ENCODE measurements at regions not wholly inside any gene's neighbourhood (a gene's known extent, or its start where the extent isn't known, plus 50 kb on each side); places are given as distances from the start of the nearest gene placed in this dataset.
A peak's percentile ranks its signal among the peaks of the same experiment; 100 is the strongest.

- Mint-ChIP-seq H3K27me3 (peaks cover 40% of the 10 kb centered on the region), H3K9me3 (no peaks in the 10 kb centered on the region), H3K4me1 (peaks cover 4% of the 10 kb centered on the region), H3K27ac (no peak overlapping the region), H3K4me3 (no peak overlapping the region), H3K36me3 (no peaks in the 10 kb centered on the region)
- DNase-seq = no peak
Measured at GRCh38 chr2:883260-883802, 67.3 kb upstream of the SNTG2 start.

DNA sequence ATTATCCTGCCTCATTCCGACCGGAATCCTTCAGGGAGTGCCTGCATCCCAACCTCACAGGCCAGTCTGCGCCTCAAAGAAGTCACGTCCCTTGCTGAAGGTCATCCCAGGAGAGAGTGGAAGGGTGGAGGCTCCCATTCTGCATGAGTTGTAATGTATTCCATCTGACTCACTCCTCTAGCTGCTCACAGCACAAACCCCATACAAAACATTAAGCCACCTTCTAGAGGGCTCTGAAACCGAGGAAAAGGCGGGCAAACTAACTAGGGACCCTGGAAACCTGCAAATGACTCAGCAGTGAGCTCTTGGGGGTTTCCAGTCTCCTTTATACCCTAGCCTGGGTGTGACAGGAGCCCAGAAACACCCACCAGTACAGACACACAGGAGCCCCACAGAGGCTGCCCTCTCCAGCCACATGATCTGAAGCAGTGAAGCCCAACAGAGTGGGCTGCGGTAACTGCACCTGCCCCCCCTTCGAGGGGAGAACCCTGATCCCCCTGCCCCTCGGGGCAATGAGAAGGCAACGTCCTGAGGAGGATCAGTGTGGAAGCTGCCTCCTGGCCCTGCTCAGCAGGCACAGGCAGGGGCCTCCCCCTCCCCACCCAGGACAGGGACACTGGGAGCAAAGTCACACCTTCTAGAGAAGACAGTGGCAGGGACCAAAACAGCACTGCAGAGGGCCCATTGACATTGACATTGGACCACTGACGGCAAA lies 69.3 kb upstream of the SNTG2 start:
- Mint-ChIP-seq H3K4me1 (peaks cover 4% of the 10 kb centered on the region), H3K27me3 (peaks cover 39% of the 10 kb centered on the region), H3K9me3 (no peaks in the 10 kb centered on the region), H3K4me3 (no peak overlapping the region), H3K27ac (no peak overlapping the region), H3K36me3 (no peaks in the 10 kb centered on the region)
- peak; percentile 8 for DNase-seq

- Mint-ChIP-seq H3K4me1 (peaks cover 4% of the 10 kb centered on the region), H3K27ac (no peak overlapping the region), H3K36me3 (no peaks in the 10 kb centered on the region), H3K4me3 (no peak overlapping the region), H3K9me3 (no peaks in the 10 kb centered on the region), H3K27me3 (peaks cover 32% of the 10 kb centered on the region)
- no peak for DNase-seq
Measured at GRCh38 chr2:880201-880970, 70.3 kb upstream of the SNTG2 start.

- Mint-ChIP-seq H3K27ac (no peak overlapping the region), H3K27me3 (peaks cover 24% of the 10 kb centered on the region), H3K36me3 (no peaks in the 10 kb centered on the region), H3K4me3 (no peak overlapping the region), H3K4me1 (peaks cover 4% of the 10 kb centered on the region), H3K9me3 (no peaks in the 10 kb centered on the region)
- no peak for DNase-seq
Measured at GRCh38 chr2:879540-879939, 71.1 kb upstream of the SNTG2 start.

DNA sequence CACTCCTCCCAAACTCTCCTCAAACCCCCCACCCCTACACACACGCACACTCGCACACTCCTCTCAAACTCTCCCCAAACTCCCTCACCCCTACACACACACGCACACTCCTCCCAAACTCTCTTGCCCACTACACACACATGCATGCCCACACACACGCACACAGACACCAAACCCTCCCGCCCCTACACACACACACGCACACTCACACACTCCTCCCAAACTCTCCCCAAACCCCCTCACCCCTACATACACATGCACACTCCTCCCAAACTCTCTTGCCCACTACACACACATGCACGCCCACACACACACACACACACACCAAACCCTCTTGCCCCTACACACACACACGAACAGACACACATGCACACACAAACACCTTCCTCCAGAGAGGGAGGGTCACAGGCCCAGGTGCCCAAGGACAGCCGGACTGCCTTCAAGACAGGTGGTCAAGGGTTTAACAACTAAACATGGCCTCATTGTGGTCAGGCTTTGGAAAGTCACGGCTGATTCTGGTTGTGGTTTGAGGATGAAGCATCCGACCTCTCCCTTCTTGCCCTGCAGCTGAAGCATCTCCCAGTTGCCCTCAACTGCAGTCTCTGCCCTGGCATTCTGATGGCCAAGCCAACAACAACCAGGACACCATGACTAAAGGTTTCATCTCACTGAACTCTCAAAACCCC lies 72.3 kb upstream of the SNTG2 start:
- Mint-ChIP-seq H3K4me3 (no peak overlapping the region), H3K4me1 (peaks cover 4% of the 10 kb centered on the region), H3K27ac (no peak overlapping the region), H3K27me3 (peaks cover 14% of the 10 kb centered on the region), H3K9me3 (no peaks in the 10 kb centered on the region), H3K36me3 (no peaks in the 10 kb centered on the region)
- no peak for DNase-seq

- H3K36me3 Mint-ChIP-seq = no peaks in the 10 kb centered on the region
- no peaks in the 10 kb centered on the region for H3K9me3 Mint-ChIP-seq
- H3K4me1 Mint-ChIP-seq = peaks cover 4% of the 10 kb centered on the region
Measured at GRCh38 chr2:877747-878146, 72.9 kb upstream of the SNTG2 start.

DNA sequence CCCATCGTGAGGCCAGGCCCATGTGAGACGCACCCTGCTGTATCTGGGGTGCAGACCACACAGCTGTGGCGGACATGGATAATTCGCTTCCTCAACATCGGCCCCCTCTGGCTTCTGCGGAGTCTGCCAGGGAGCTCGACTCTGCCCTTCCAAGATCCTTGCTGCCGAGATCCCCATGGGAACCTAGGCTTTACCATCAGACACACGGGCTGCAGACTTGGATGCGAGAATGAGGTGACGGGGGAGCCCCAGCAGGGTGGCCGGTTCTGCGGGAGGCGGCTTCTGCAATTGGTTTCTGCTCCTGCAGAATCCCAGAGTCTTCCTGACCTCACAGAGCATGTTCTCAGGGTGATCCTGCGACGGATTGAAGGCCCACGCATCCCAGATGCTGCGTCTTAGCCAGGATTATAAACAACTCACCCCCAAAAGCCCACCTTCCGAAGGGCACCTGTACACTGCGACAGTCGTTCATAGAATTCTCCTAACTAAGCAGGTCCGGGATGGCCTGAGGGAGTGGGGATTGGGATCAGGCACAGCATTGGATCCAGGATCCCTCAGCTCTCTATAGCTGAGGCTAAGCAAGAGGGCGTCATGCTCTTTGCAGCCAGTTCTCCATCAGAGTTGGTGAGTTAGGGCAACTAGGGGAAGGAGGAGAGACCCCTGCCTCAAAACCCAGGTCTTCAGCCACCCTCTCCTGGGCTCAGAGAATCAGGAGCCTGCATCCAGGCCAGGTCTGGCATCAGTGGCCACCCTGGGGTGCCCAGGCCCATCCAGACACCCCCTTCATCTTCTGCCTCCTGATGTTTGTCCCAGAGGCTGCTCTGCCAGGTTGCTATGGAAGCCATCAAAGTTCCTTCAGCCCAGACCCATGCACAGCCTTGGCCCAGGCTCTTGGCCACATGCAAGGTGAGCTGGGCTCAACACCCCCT lies 74.7 kb upstream of the SNTG2 start:
- no peaks in the 10 kb centered on the region for H3K9me3 Mint-ChIP-seq
- peaks cover 14% of the 10 kb centered on the region for H3K27me3 Mint-ChIP-seq
- no peaks in the 10 kb centered on the region for H3K4me1 Mint-ChIP-seq
- no peak overlapping the region for H3K27ac Mint-ChIP-seq
- H3K36me3 Mint-ChIP-seq = no peaks in the 10 kb centered on the region
- DNase-seq = no peak
- no peak overlapping the region for H3K4me3 Mint-ChIP-seq

More at GRCh38 chr2:877747-878146, 72.9 kb upstream of the SNTG2 start:
- DNase-seq = no peak
- Mint-ChIP-seq H3K27me3 (peaks cover 7% of the 10 kb centered on the region), H3K4me3 (no peak overlapping the region), H3K27ac (no peak overlapping the region)

DNA sequence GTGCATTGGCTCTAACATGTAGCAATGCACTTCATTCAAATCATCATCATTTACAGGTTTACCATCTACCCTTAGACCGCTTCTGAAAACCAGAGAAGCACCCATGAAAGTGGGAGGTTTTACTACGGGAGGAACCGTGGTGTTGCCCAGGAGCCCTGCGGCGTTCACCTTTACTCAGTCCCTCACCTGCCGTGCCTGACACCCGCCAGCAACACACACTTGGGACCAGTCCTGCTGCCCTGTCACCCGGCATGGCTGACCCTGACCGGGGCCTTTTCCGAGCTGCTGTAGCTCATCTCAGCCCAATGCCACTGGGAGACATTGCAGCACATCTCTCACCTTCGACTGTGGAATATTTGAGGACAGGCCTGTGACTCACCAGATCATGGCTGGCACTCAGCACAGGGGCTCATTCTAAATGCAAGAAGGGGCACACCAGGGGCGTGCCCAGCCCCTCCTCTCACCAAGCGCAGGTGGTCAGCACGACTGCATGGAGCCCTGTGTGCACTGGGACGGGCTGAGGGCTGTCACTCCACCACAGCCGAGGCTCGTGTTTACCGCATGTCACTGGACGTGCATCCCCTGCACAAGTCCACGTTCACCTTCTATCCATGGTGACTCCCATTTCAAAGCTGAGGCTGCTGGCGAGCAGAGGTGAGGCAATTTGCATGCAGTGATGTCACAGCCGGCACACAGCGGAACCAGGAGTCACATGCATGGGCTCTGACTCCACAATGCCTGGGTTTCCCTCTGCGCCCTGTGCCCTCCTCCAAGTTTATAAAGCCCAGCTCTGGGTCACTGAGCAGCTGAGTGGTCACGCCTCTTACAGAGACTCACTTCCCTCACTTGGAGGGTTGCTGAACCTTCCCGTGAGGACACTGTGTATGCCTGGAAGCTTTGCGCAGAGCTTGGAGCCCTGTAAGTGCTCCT lies 76.7 kb upstream of the SNTG2 start:
- Mint-ChIP-seq H3K27ac (no peak overlapping the region), H3K36me3 (no peaks in the 10 kb centered on the region), H3K9me3 (no peaks in the 10 kb centered on the region), H3K4me1 (no peaks in the 10 kb centered on the region), H3K27me3 (peaks cover 25% of the 10 kb centered on the region), H3K4me3 (no peak overlapping the region)
- no peak for DNase-seq

DNA sequence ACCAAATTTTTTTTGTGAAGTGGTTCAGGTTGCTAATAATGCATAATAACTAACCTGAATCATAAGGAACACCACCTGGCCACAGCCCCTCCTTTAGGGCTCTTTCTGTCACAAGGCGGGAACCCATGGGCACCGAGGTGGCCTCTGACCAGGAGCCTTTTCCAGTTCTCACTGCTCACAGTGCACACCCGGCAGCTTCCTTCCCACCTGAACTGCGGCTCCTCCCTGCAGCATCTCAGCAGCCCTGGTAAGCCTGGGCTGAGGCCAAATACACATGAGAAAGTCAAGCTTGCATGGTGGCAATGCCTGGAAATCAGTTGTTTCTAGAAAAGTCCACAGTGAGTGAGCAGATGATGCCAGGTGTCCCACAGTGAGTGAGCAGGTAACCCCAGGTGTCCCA lies 77.6 kb upstream of the SNTG2 start:
- Mint-ChIP-seq H3K9me3 (no peaks in the 10 kb centered on the region), H3K4me3 (no peak overlapping the region)

DNA sequence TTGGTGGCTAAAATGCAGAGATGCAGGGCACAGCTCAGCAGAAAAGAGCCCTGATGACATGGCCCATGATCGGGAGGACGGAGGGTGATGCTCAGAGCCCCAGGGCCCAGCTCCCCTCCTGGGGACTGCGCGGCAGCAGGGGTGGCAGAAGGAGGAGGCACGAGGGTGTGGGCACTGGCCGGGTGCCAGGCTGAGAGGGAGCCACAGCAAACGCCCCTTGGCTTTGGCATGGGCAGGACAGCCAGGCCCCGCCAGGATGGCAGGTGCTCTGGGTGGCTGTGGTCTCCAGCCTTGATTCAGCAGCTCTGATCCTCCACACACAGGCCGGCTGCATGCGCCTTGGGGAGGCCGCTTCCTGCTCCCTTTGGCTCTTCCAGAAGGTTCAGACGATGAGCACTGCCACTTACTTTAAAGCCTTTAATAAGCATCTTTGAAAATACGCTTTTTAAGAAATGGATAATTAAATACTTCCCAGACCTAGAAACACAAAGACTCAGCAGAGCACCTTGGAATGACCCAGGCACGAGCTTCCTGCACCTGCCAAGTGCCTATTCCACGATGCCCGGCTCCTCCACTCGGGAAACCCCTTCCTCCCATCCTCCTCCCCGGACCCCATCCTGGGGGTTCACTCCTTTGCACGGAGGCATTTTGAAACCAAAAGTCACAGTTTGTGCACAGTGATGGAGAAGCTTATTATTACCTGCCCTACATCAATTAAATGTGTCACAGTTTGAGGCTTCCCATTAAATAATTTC lies 78.5 kb upstream of the SNTG2 start:
- no peaks in the 10 kb centered on the region for H3K36me3 Mint-ChIP-seq
- H3K27ac Mint-ChIP-seq = no peak overlapping the region
- H3K4me3 Mint-ChIP-seq = no peak overlapping the region
- no peaks in the 10 kb centered on the region for H3K4me1 Mint-ChIP-seq
- DNase-seq = no peak
- H3K9me3 Mint-ChIP-seq = no peaks in the 10 kb centered on the region
- peaks cover 25% of the 10 kb centered on the region for H3K27me3 Mint-ChIP-seq

More for the DNA sequence above, 77.6 kb upstream of the SNTG2 start:
- no peak for DNase-seq
- no peaks in the 10 kb centered on the region for H3K4me1 Mint-ChIP-seq
- no peak overlapping the region for H3K27ac Mint-ChIP-seq
- H3K27me3 Mint-ChIP-seq = peaks cover 25% of the 10 kb centered on the region
- no peaks in the 10 kb centered on the region for H3K36me3 Mint-ChIP-seq

GRCh38 chr2:871175-871727 lies 79.4 kb upstream of the SNTG2 start:
- H3K9me3 Mint-ChIP-seq = no peaks in the 10 kb centered on the region
- H3K36me3 Mint-ChIP-seq = no peaks in the 10 kb centered on the region
- H3K4me1 Mint-ChIP-seq = no peaks in the 10 kb centered on the region
- no peak overlapping the region for H3K4me3 Mint-ChIP-seq
- H3K27me3 Mint-ChIP-seq = peaks cover 33% of the 10 kb centered on the region
- DNase-seq = no peak
- H3K27ac Mint-ChIP-seq = no peak overlapping the region

DNA sequence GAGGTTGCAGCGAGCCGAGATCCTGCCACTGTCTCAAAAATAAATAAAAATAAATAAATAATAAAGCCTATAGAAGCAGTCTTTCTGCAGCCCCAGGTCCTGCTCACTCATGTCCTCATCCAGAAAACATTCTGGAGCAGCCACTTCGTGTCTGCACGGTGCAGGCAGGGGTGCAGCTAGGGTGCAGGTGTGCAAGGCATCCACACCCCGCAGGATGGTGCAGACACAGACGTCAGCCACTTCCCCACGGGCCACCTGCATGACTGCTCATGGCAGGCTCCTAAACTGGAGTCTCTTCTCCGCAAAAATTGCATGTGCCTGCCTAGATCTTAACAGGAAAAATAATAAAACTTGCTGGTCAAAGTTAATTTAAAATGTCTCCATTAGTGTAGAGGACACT lies 80.2 kb upstream of the SNTG2 start:
- Mint-ChIP-seq H3K9me3 (no peaks in the 10 kb centered on the region), H3K36me3 (no peaks in the 10 kb centered on the region), H3K27ac (no peak overlapping the region), H3K4me3 (no peak overlapping the region), H3K27me3 (peaks cover 33% of the 10 kb centered on the region), H3K4me1 (no peaks in the 10 kb centered on the region)
- DNase-seq = no peak

DNA sequence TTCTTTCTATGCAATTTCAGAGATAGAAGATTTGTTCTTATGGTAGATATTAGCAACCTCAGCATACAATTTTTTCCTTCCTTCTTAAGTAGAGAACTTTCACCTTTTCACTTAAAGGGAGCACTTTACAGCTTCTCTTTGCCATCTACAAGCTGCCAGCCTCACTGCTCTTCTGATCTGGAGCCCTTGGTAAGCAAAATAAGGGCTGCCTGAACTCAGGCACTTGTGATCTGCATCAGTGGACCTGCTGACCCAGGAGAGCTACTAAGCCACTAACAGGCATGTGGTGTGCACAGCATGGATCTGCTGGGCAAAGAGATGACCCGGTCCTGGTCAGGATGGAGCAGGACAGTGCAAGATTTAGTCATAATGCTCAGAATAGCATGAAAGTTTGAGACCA lies 80.8 kb upstream of the SNTG2 start:
- Mint-ChIP-seq H3K9me3 (no peaks in the 10 kb centered on the region), H3K27me3 (peaks cover 33% of the 10 kb centered on the region), H3K4me1 (no peaks in the 10 kb centered on the region), H3K4me3 (no peak overlapping the region), H3K36me3 (no peaks in the 10 kb centered on the region), H3K27ac (no peak overlapping the region)
- no peak for DNase-seq

All from activated naive CD8-positive, alpha-beta T cell treated with anti-CD3 and anti-CD28 coated beads for 36 hours (primary cell).